Mucosa of gallbladder (tissue), 1 donor: ENCODE measurements at regions not wholly inside any gene's neighbourhood (a gene's known extent, or its start where the extent isn't known, plus 50 kb on each side); places are given as distances from the start of the nearest gene placed in this dataset.

ENCODE experiments used
- DNase-seq: peaks from one replicate; pipeline ENCODE4 v3.0.0-alpha.2; 2020; ENCODE audit warnings: low spot score
- donor health status: DM: no; HTN: no; CAD: no.

- DNase-seq, result no peak
Measured at GRCh38 chr1:184219414-184219813, 167.4 kb upstream of the C1orf21 start.

GRCh38 chr1:184219883-184220282, 166.9 kb upstream of the C1orf21 start:
- DNase-seq, result no peak

GRCh38 chr1:184221087-184221486, 165.7 kb upstream of the C1orf21 start:
- no peak for DNase-seq

- DNase-seq, result peak; percentile 52
Measured at GRCh38 chr1:184222652-184223052, 164.2 kb upstream of the C1orf21 start.

- no peak for DNase-seq
Measured at GRCh38 chr1:184223216-184223615, 163.6 kb upstream of the C1orf21 start.

GRCh38 chr1:184225283-184226099, 161.3 kb upstream of the C1orf21 start:
- DNase-seq, result no peak

GRCh38 chr1:184226100-184226487, 160.7 kb upstream of the C1orf21 start:
- DNase-seq, result no peak

- no peak for DNase-seq
Measured at GRCh38 chr1:184228558-184228957, 158.3 kb upstream of the C1orf21 start.

- no peak for DNase-seq
Measured at GRCh38 chr1:184237588-184237987, 149.2 kb upstream of the C1orf21 start.

GRCh38 chr1:184241446-184241845, 145.4 kb upstream of the C1orf21 start:
- no peak for DNase-seq

GRCh38 chr1:184242507-184242943, 144.3 kb upstream of the C1orf21 start:
- DNase-seq, result no peak

- DNase-seq, result no peak
Measured at GRCh38 chr1:184244962-184245361, 141.9 kb upstream of the C1orf21 start.

GRCh38 chr1:184247671-184248070, 139.2 kb upstream of the C1orf21 start:
- no peak for DNase-seq

- no peak for DNase-seq
Measured at GRCh38 chr1:184253921-184254320, 132.9 kb upstream of the C1orf21 start.

- no peak for DNase-seq
Measured at GRCh38 chr1:184254849-184255248, 132.0 kb upstream of the C1orf21 start.

- no peak for DNase-seq
Measured at GRCh38 chr1:184255560-184255959, 131.3 kb upstream of the C1orf21 start.

- DNase-seq, result no peak
Measured at GRCh38 chr1:184257873-184258272, 129.0 kb upstream of the C1orf21 start.

- DNase-seq, result no peak
Measured at GRCh38 chr1:184258525-184258924, 128.3 kb upstream of the C1orf21 start.

GRCh38 chr1:184260382-184260781, 126.4 kb upstream of the C1orf21 start:
- DNase-seq, result no peak

GRCh38 chr1:184262109-184262508, 124.7 kb upstream of the C1orf21 start:
- DNase-seq, result no peak

- no peak for DNase-seq
Measured at GRCh38 chr1:184267747-184268146, 119.1 kb upstream of the C1orf21 start.

GRCh38 chr1:184270556-184270955, 116.3 kb upstream of the C1orf21 start:
- DNase-seq, result no peak

- no peak for DNase-seq
Measured at GRCh38 chr1:184272175-184272866, 114.5 kb upstream of the C1orf21 start.
